GM18861 (cell line): ENCODE measurements at regions not wholly inside any gene's neighbourhood (a gene's known extent, or its start where the extent isn't known, plus 50 kb on each side); places are given as distances from the start of the nearest gene placed in this dataset.

ENCODE experiments used
- ATAC-seq: cut with Tn5 transposase; IDR thresholded peaks from one replicate; pipeline ENCODE4 v1.9.1; 2021; ENCODE audit not compliant: unreplicated experiment

GRCh38 chr9:14471041-14471440 is 157.1 kb upstream of the NFIB start:
- ATAC-seq, result no peak

DNA sequence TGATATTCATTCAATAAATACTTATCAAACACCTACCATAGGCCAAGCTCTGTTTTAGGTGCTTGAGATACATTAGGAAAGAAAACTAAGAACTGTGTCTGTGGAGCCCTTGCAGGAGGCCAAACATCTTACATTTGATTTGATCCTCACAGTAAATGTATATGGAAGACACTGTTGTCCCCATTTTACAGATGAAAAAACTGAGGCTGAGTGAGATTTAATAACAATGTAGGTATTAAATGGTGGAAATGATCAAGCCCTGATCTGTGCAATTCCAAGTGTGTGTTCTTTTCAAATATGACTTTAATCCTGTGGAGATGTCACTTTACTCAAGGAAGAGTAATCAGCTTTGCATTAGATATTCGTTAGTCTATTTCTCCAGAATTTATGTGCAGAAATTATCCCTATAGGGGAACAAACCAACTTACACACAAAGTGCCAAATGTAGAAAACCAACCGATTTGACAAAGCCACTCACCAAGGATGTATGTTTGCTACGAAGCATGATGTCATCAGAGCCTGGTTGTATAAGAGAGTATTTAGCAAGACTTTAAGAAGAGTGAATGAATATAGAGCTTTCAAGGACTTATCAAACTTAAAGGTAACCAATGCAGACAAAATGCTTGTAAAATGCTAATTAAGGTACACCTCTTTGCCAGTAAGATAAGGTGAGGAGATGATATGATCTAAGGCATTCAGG is 153.9 kb upstream of the NFIB start:
- ATAC-seq, result no peak

- ATAC-seq, result no peak
These were observed 152.9 kb upstream of the NFIB start for GRCh38 chr9:14466828-14467227.

DNA sequence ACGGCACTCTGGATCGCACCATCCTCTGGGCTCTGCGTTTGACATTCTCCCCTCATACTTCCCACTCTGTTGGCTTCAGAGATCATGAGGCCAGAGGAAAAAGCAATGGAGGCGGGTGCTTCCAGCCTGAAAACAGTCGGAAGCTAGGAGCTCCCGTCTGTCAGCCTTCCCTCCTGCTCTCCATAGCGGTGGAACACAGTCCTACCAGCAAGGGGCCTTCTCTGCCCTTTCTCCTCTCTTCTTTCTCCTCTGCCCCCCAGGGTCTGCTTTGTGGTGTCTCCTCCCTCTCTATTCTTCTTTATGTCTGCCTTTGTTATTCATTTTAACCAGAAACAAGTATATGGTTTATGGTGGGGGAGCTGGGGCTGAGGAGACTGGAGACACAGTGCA is 152.5 kb upstream of the NFIB start:
- no peak for ATAC-seq

DNA sequence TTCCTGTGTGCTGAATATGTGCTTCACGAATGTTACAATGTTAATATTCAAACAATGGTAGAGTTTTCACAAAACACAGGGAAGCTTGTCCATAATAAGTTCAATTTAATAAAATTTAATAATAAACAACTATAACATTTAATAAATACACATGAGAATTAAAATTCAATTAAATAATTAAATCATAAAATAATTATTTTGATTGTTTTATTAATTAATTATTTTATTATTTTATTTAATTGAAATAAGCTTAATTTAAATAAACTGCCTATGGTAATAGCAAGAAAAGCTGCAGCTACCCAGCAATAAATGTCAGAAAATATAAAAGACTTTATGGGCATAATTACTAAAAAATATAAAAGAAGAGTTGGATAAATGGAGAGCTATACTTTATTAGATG is 149.0 kb upstream of the NFIB start:
- no peak for ATAC-seq

GRCh38 chr9:14455243-14455642 is 141.3 kb upstream of the NFIB start:
- ATAC-seq, result no peak

- no peak for ATAC-seq
These were observed 139.3 kb upstream of the NFIB start for GRCh38 chr9:14453286-14453685.

DNA sequence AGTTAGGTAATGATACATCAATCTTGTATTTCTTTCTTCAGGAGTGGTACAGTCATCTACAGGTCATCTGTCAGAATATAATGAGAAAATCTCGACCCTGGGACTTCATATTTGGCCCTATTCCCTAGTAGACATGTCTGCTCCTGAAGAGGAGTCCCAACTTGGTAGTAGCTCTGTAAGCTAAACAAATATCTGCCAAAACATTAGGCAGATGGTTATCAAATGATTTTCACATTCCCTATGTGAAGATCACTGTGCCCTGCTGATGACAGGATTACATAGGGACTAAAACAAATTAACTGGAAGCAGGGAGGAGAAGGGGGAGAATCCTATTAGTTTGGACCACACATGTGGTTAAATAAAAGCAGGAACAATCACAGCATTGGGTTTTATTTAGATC is 138.6 kb upstream of the NFIB start:
- ATAC-seq, result no peak

- peak; percentile 92 for ATAC-seq
These were observed 138.0 kb upstream of the NFIB start for GRCh38 chr9:14451949-14452348.

DNA sequence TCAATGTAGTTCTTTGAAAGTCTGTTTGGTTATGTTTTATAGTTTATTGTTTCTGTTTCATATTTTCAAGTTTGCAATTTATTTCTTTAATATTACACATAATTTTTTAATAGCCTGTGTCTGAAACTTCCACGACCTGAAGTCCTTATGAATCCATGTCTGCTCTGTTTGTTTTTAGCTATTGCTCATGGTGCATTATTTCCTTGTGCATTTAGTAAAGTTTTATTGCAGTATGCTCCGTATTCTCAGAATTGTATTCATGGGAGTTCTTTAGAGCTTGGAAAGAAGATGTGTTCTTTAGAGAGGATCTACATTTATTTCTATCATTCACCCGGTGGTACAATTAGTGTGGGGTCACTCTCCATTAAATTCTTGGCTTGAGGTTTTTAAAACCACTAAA is 133.2 kb upstream of the NFIB start:
- ATAC-seq, result no peak

DNA sequence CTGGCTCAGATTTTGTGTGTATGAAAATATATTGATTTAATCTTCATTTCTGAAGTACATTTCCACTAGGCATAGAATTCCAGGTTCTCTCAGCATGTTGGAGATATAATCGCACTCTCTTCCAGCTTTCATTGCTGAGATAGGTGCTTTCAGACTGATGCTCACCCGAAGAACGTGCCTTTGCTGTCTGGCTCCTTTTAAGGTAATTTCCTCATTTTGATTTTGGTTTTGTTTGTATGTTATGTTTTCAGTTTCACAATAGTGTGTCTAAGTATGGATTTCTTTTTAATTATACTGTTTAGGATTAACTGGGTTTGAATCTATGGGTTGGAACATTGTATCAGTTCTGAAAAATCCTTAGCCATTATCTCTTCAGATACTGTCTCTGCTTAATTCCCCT is 132.0 kb upstream of the NFIB start:
- no peak for ATAC-seq

DNA sequence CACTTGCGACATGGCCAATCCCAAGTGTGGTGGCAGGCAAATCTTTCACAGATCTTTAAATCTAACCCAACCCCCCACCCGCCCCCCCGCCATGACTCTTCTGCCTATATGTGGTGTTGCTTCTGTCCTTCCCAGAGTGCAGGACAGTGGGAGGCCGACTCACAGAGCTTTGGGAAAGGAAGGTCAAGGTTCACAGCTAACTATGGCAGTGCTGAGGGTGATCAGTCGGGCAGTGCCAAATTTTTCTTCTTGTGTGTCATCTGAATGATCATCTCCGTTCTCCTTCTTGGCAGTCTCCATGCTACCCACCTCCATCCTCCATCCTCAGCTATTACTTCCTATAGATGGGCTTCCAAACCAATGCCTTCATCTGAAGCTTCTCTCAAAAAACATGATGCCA is 129.0 kb upstream of the NFIB start:
- ATAC-seq, result no peak

- no peak for ATAC-seq
These were observed 128.2 kb upstream of the NFIB start for GRCh38 chr9:14441976-14442651.

GRCh38 chr9:14441115-14441514 is 127.2 kb upstream of the NFIB start:
- ATAC-seq, result no peak

GRCh38 chr9:14440062-14440461 is 126.1 kb upstream of the NFIB start:
- no peak for ATAC-seq

GRCh38 chr9:14439555-14439954 is 125.6 kb upstream of the NFIB start:
- ATAC-seq, result no peak

- ATAC-seq, result no peak
These were observed 124.5 kb upstream of the NFIB start for GRCh38 chr9:14438232-14439021.

- no peak for ATAC-seq
These were observed 123.7 kb upstream of the NFIB start for GRCh38 chr9:14437354-14438231.

DNA sequence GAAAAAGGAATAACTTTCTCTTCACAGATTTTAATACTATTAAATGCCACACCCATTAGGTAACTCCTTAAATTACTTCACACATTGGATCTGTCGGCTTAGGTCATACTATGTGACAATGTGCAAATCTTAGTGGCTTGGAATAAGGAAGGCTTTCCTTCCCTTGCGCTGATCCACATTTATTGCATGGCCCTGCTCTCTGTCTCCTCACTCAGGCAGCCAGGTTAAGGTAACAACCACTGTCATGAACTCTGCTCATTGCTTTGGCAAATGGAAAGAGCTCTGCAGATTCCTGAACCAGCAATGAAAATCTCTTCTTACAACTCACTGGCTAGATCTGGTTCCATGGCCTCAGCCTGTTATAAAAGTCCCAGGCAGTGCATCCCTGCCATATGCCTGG is 121.9 kb upstream of the NFIB start:
- no peak for ATAC-seq

GRCh38 chr9:14434971-14435718 is 121.2 kb upstream of the NFIB start:
- no peak for ATAC-seq

GRCh38 chr9:14434158-14434504 is 120.2 kb upstream of the NFIB start:
- ATAC-seq, result no peak
